ENCODE measurements at regions not wholly inside any gene's neighbourhood (a gene's known extent, or its start where the extent isn't known, plus 50 kb on each side); places are given as distances from the start of the nearest gene placed in this dataset. TPM values are rescaled to one million over a fixed set of nuclear protein-coding genes. Genes with fewer than 3 reads are reported as not detected.

- FAIRE-seq = no peak
These were observed 168.5 kb downstream of the ARRDC3 start for GRCh38 chr5:91214571-91214970.

More at GRCh38 chr5:91214571-91214970, 168.5 kb downstream of the ARRDC3 start:
- no peak for DNase-seq (ENCODE audit: low spot score in 2 of 2)

Small RNA genes in the stretch of these regions (small RNA-seq; reads per million reads assigned to genes)
- not detected for gene RF00017
- gene RNU4-90P = not detected
